Spleen (tissue), 7 donors: ENCODE measurements at regions not wholly inside any gene's neighbourhood (a gene's known extent, or its start where the extent isn't known, plus 50 kb on each side); places are given as distances from the start of the nearest gene placed in this dataset.

Source experiments
- CTCF ChIP-seq, 11 experiments: fragments of 200-600 bp in 7 of 11; fragments of 450-650 bp in 4 of 11; sonication (generic) in 4 of 11; IDR thresholded peaks in 8 of 11; conservative IDR thresholded peaks in 3 of 11; 1 replicate in 7 of 11; 2 replicates in 4 of 11; pipeline versions ENCODE4 v1.4.0 to v1.8.0; 2016 to 2021; ENCODE audit warnings: antibody characterized with exemption in 11 of 11, inconsistent platforms in 4 of 11, mild to moderate bottlenecking in 1 of 11
- POLR2A ChIP-seq, 3 donors: fragments of 450-650 bp; IDR thresholded peaks; one replicate each; pipeline ENCODE4 v1.5.1; 2017; ENCODE audit warnings: antibody characterized with exemption in 3 of 3, mild to moderate bottlenecking in 1 of 3
- POLR2AphosphoS5 ChIP-seq, 3 donors: sonication (generic); formaldehyde crosslinking; IDR thresholded peaks; one replicate each; pipeline ENCODE4 v1.5.1; 2017; ENCODE audit warnings: antibody characterized with exemption in 3 of 3
- donor health status: DM: no; HTN: no; CAD: no; lungs with moderate emphysema.
- donor health status: DM: no; HTN: no; CAD: no.
- donor health status: DM: no; HTN: no; CAD: no.

DNA sequence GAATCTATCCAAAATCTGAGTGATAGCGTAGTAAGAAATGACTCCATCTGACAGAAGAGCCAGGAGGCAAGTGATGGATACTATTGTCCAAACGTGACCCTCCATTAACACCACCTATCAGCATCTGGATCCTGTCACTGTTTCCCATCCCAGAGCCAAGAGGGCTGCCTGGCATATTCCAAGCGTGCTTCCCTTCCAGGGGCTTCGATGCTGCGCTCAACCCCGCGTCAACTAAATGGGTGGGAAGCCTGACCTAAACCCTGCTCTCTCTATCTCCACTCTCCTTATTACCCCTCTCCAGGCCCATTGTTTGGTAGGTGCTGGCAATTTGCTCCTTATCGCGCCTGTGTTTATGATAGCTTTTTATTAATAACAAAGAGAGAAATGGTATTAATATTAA is 83.2 kb downstream of the NR2F2 start:
- TF ChIP-seq CTCF (IDR thresholded peaks at IDR 0.05 in 8 of 11, conservative IDR thresholded peaks at IDR 0.05 in 3 of 11), result no peak
- TF ChIP-seq POLR2A (IDR thresholded peaks at IDR 0.05), result no peak
- TF ChIP-seq POLR2AphosphoS5 (IDR thresholded peaks at IDR 0.05), result no peak
